H1 (cell line): ENCODE measurements at regions not wholly inside any gene's neighbourhood (a gene's known extent, or its start where the extent isn't known, plus 50 kb on each side); places are given as distances from the start of the nearest gene placed in this dataset.

ENCODE experiments used
- CTCF ChIA-PET: fragments of 300-600 bp; sonication (Branson Sonifier 250); formaldehyde crosslinking; loops from one replicate; lab custom pipeline; 2021; ENCODE audit not compliant: partially characterized antibody; lab: Charles Lee
- POLR2A ChIA-PET: fragments of 300-600 bp; sonication (Branson Sonifier 250); formaldehyde crosslinking; loops from one replicate; lab custom pipeline; 2021; ENCODE audit warnings: inconsistent platforms; ENCODE audit not compliant: partially characterized antibody; lab: Charles Lee
- DNase-seq, 2 experiments: peaks; one replicate each; pipeline versions ENCODE4 v3.0.0 to v3.0.0-alpha.2; 2010 to 2022; ENCODE audit warnings: low spot score in 2 of 2, low read depth in 1 of 2, mixed read lengths in 1 of 2
- FAIRE-seq: peaks from 2 replicates; lab custom pipeline; 2011; peaks lifted over from hg19 to GRCh38; lab: Jason Lieb, UNC
- H2AFZ ChIP-seq: 2 replicates; pipeline ENCODE4 v1.8.1; 2012; ENCODE audit warnings: low read length, inconsistent platforms
- H2AK5ac ChIP-seq: 2 replicates; pipeline ENCODE4 v1.6.1; 2013; ENCODE audit warnings: low read depth, low read length
- H2BK120ac ChIP-seq: replicated peaks from 2 replicates; pipeline ENCODE3; 2013; ENCODE audit warnings: low read depth, low read length, inconsistent platforms
- H2BK12ac ChIP-seq: 2 replicates; pipeline ENCODE4 v1.6.1; 2013; ENCODE audit warnings: low read depth, low read length
- H2BK15ac ChIP-seq: 2 replicates; pipeline ENCODE4 v1.6.1; 2013; ENCODE audit warnings: low read length
- H2BK20ac ChIP-seq: 2 replicates; pipeline ENCODE4 v1.6.1; 2013; ENCODE audit warnings: low read length
- H2BK5ac ChIP-seq: 2 replicates; pipeline ENCODE4 v1.6.1; 2013; ENCODE audit warnings: low read depth, low read length
- H3K14ac ChIP-seq: 2 replicates; pipeline ENCODE4 v1.6.1; 2013; ENCODE audit warnings: inconsistent platforms; ENCODE audit not compliant: insufficient read length
- H3K18ac ChIP-seq: 2 replicates; pipeline ENCODE4 v1.6.1; 2013; ENCODE audit warnings: low read length; ENCODE audit errors: extremely low read depth
- H3K23ac ChIP-seq: 2 replicates; pipeline ENCODE4 v1.6.1; 2013; ENCODE audit warnings: inconsistent platforms; ENCODE audit not compliant: insufficient read length
- H3K23me2 ChIP-seq: 2 replicates; pipeline ENCODE4 v1.6.1; 2013; ENCODE audit warnings: low read depth, low read length
- H3K27ac ChIP-seq: 2 replicates; pipeline ENCODE4 v1.6.1; 2011; ENCODE audit warnings: low read depth, low read length, inconsistent platforms
- H3K27me3 ChIP-seq, 4 experiments: replicated peaks in 1 of 4; 1 replicate in 1 of 4; 2 replicates in 3 of 4; pipeline versions ENCODE4 v1.6.1 to v1.8.1; 2011 to 2013; ENCODE audit warnings: low read length in 3 of 4, mild to moderate bottlenecking in 3 of 4, inconsistent platforms in 2 of 4, mixed read lengths in 2 of 4, moderate library complexity in 1 of 4; ENCODE audit not compliant: control insufficient read depth in 3 of 4, insufficient read depth in 3 of 4; ENCODE audit errors: extremely low read depth in 1 of 4
- H3K36me3 ChIP-seq, 4 experiments: 2 replicates each; pipeline versions ENCODE4 v1.6.1 to v1.8.1; 2011 to 2013; ENCODE audit warnings: mild to moderate bottlenecking in 4 of 4, low read length in 3 of 4, moderate library complexity in 2 of 4, control low read depth in 1 of 4, inconsistent platforms in 1 of 4; ENCODE audit not compliant: insufficient read depth in 4 of 4, control insufficient read depth in 2 of 4
- H3K4ac ChIP-seq: replicated peaks from 2 replicates; pipeline ENCODE3; 2013; ENCODE audit warnings: low read length, low read depth, mixed read lengths, inconsistent platforms; ENCODE audit not compliant: insufficient read length
- H3K4me1 ChIP-seq, 4 experiments: replicated peaks in 1 of 4; 1 replicate in 1 of 4; 2 replicates in 3 of 4; pipeline versions ENCODE4 v1.6.1 to v1.8.1; 2011 to 2013; ENCODE audit warnings: low read length in 3 of 4, inconsistent platforms in 2 of 4, mixed read lengths in 1 of 4; ENCODE audit not compliant: insufficient read depth in 4 of 4, control insufficient read depth in 3 of 4
- H3K4me2 ChIP-seq, 2 experiments: 2 replicates each; pipeline versions ENCODE4 v1.6.1 to v1.8.1; 2011 to 2013; ENCODE audit warnings: low read depth in 2 of 2, low read length in 2 of 2, control low read depth in 1 of 2, inconsistent platforms in 1 of 2, mild to moderate bottlenecking in 1 of 2; ENCODE audit not compliant: insufficient read depth in 1 of 2
- H3K4me3 ChIP-seq, 4 experiments: fragments of 200-600, 300-600 bp in 1 of 4; sonication (generic), shearing (Covaris generic), sonication (Bioruptor Twin) in 1 of 4; 2 replicates each; pipeline versions ENCODE4 v1.5.1 to v1.8.1; 2011 to 2016; ENCODE audit warnings: low read length in 4 of 4, low read depth in 3 of 4, control low read depth in 2 of 4, inconsistent platforms in 2 of 4, mild to moderate bottlenecking in 2 of 4, mixed read lengths in 1 of 4, moderate library complexity in 1 of 4; ENCODE audit not compliant: insufficient read depth in 2 of 4; ENCODE audit errors: extremely low read depth in 1 of 4
- H3K56ac ChIP-seq: replicated peaks from 2 replicates; pipeline ENCODE3; 2013; ENCODE audit warnings: low read depth, mild to moderate bottlenecking, mixed read lengths, low read length, inconsistent platforms; ENCODE audit not compliant: insufficient read length
- H3K79me1 ChIP-seq: 2 replicates; pipeline ENCODE4 v1.6.1; 2013; ENCODE audit warnings: low read depth, low read length, control low read depth
- H3K79me2 ChIP-seq, 2 experiments: 2 replicates each; pipeline versions ENCODE4 v1.6.1 to v1.8.1; 2012 to 2013; ENCODE audit warnings: low read length in 2 of 2, mild to moderate bottlenecking in 2 of 2, inconsistent platforms in 1 of 2; ENCODE audit not compliant: insufficient read depth in 2 of 2, control insufficient read depth in 1 of 2
- H3K9ac ChIP-seq, 4 experiments: replicated peaks in 1 of 4; 1 replicate in 1 of 4; 2 replicates in 3 of 4; pipeline versions ENCODE4 v1.6.1 to v1.8.1; 2011 to 2013; ENCODE audit warnings: low read depth in 3 of 4, low read length in 3 of 4, control low read depth in 2 of 4, mild to moderate bottlenecking in 2 of 4, moderate library complexity in 2 of 4, inconsistent platforms in 1 of 4; ENCODE audit errors: extremely low read depth in 1 of 4
- H3K9me3 ChIP-seq, 2 experiments: 2 replicates each; pipeline versions ENCODE4 v1.6.1 to v1.8.1; 2012 to 2013; ENCODE audit warnings: mild to moderate bottlenecking in 2 of 2, moderate library complexity in 2 of 2, control low read depth in 1 of 2, inconsistent platforms in 1 of 2, low read depth in 1 of 2, low read length in 1 of 2, mixed read lengths in 1 of 2; ENCODE audit not compliant: insufficient read depth in 2 of 2
- H4K20me1 ChIP-seq, 2 experiments: replicated peaks in 1 of 2; 2 replicates each; pipeline versions ENCODE3 to v1.8.1; 2011 to 2013; ENCODE audit warnings: inconsistent platforms in 2 of 2, low read length in 2 of 2, mild to moderate bottlenecking in 1 of 2; ENCODE audit not compliant: insufficient read depth in 2 of 2, control insufficient read depth in 1 of 2
- H4K5ac ChIP-seq: 2 replicates; pipeline ENCODE4 v1.6.1; 2013; ENCODE audit warnings: low read length, low read depth, mixed read lengths, inconsistent platforms; ENCODE audit not compliant: insufficient read length
- H4K8ac ChIP-seq: 2 replicates; pipeline ENCODE4 v1.8.0; 2013; ENCODE audit warnings: mild to moderate bottlenecking, moderate library complexity, low read length, inconsistent platforms; ENCODE audit not compliant: insufficient read depth; ENCODE audit errors: extremely low read depth
- H4K91ac ChIP-seq: replicated peaks from 2 replicates; pipeline ENCODE3; 2013; ENCODE audit warnings: low read length, mixed read lengths, inconsistent platforms; ENCODE audit not compliant: insufficient read length
- CBX5 ChIP-seq: fragments of 300-800, 300-1000 bp; sonication (generic); IDR thresholded peaks from 2 replicates; pipeline ENCODE4 v1.7.1; 2016; ENCODE audit warnings: antibody characterized with exemption, low read length, low read depth
- CHD2 ChIP-seq: IDR thresholded peaks from 2 replicates; pipeline ENCODE4 v1.6.1; 2012; ENCODE audit warnings: low read length, improper control_type of control experiment
- HDAC6 ChIP-seq: IDR thresholded peaks from one replicate; pipeline ENCODE4 v1.7.1; 2012; ENCODE audit warnings: low read depth, mild to moderate bottlenecking, inconsistent platforms, low read length, moderate library complexity
- MAFK ChIP-seq: IDR thresholded peaks from 2 replicates; pipeline ENCODE4 v1.6.1; 2012; ENCODE audit warnings: low read depth, mild to moderate bottlenecking, improper control_type of control experiment, low read length
- SIX5 ChIP-seq: IDR thresholded peaks from 2 replicates; pipeline ENCODE4 v1.6.1; 2011; ENCODE audit warnings: mild to moderate bottlenecking, low read depth, low read length
- WGBS, 2 experiments: shearing (Covaris generic) in 1 of 2; methylation state at CpG; one replicate each; pipeline versions ENCODE4 v1.1.6 to v1.1.7; 2013 to 2015; ENCODE audit warnings: low lambda C conversion rate in 2 of 2, mixed read lengths in 2 of 2, inconsistent platforms in 1 of 2, low coverage in 1 of 2, missing lambda C conversion rate in 1 of 2; ENCODE audit not compliant: insufficient replicate concordance in 2 of 2, insufficient coverage in 1 of 2, insufficient read length in 1 of 2; ENCODE audit errors: extremely low coverage in 1 of 2, missing lambda C conversion rate in 1 of 2; 5-methylcytosine and 5-hydroxymethylcytosine counted together

GRCh38 chr21:28215214-28215954 is 777.3 kb downstream of the LTN1 start:
- Histone ChIP-seq H4K5ac (no peak overlapping the region), H3K4ac (no peak overlapping the region), H3K23me2 (no peaks in the 10 kb centered on the region), H3K56ac (no peak overlapping the region), H3K79me1 (no peaks in the 10 kb centered on the region), H3K4me2 (no peak overlapping the region), H3K36me3 (no peaks in the 10 kb centered on the region), H3K4me1 (no peaks in the 10 kb centered on the region), H3K27me3 (no peaks in the 10 kb centered on the region), H2BK5ac (no peak overlapping the region), H2BK12ac (no peak overlapping the region), H2BK120ac (no peak overlapping the region), H2AFZ (no peak overlapping the region), H3K18ac (no peak overlapping the region), H4K91ac (no peak overlapping the region), H2AK5ac (no peak overlapping the region), H4K8ac (no peak overlapping the region), H2BK20ac (no peak overlapping the region), H3K23ac (no peak overlapping the region), H3K14ac (no peak overlapping the region), H3K9me3 (no peaks in the 10 kb centered on the region), H4K20me1 (no peaks in the 10 kb centered on the region), H3K9ac (no peak overlapping the region), H3K79me2 (no peaks in the 10 kb centered on the region), H2BK15ac (no peak overlapping the region), H3K27ac (no peak overlapping the region), H3K4me3 (no peak overlapping the region)
- POLR2A ChIA-PET: no interaction called here
- whole genome bisulfite sequencing, 2 experiments: 90% methylated on average over 5 of the region's 5 CpGs; no CpG with 5 or more reads in 1 of the 2 experiments
- CTCF ChIA-PET: interaction anchor here (0.6 kb wide), 1 partner anchor 13 kb away, joined by 3 read pairs; no protein-coding TSS in a partner anchor
- DNase-seq (no peak), FAIRE-seq (no peak)
- no peak for TF ChIP-seq MAFK
- TF ChIP-seq HDAC6: no peak
- no peak for TF ChIP-seq SIX5
- no peak for TF ChIP-seq CHD2
- no peak for TF ChIP-seq CBX5
